RWPE2 (cell line): ENCODE measurements at regions not wholly inside any gene's neighbourhood (a gene's known extent, or its start where the extent isn't known, plus 50 kb on each side); places are given as distances from the start of the nearest gene placed in this dataset.

Experiments
- ATAC-seq: fragments of 200-7000 bp; cut with Tn5 transposase; 3 replicates; pipeline ENCODE4 v1.9.1; 2021; ENCODE audit warnings: low read depth
- DNase-seq: peaks from one replicate; pipeline ENCODE4 v3.0.0-alpha.2; 2020; ENCODE audit warnings: low spot score
- H3K27ac ChIP-seq: fragments of 450-650 bp; 2 replicates; pipeline ENCODE4 v1.5.1; 2017; ENCODE audit warnings: mild to moderate bottlenecking; ENCODE audit not compliant: poor library complexity, severe bottlenecking
- H3K27me3 ChIP-seq: fragments of 250-450 bp; sonication (Bioruptor Pico); 2 replicates; pipeline ENCODE4 v1.5.1; 2021; ENCODE audit warnings: mild to moderate bottlenecking, moderate library complexity; ENCODE audit not compliant: insufficient read depth, poor library complexity, severe bottlenecking
- H3K36me3 ChIP-seq: fragments of 250-450 bp; sonication (Bioruptor Pico); 2 replicates; pipeline ENCODE4 v1.5.1; 2020; ENCODE audit warnings: low read depth, mild to moderate bottlenecking, moderate library complexity
- H3K4me1 ChIP-seq: fragments of 250-450 bp; sonication (Bioruptor Pico); 2 replicates; pipeline ENCODE4 v1.5.1; 2021; ENCODE audit warnings: mild to moderate bottlenecking, moderate library complexity; ENCODE audit not compliant: insufficient read depth, poor library complexity, severe bottlenecking
- H3K4me3 ChIP-seq: fragments of 250-450 bp; sonication (Bioruptor Pico); 2 replicates; pipeline ENCODE4 v1.5.1; 2021; ENCODE audit warnings: mild to moderate bottlenecking, moderate library complexity; ENCODE audit not compliant: severe bottlenecking
- H3K9me3 ChIP-seq: fragments of 250-450 bp; sonication (Bioruptor Pico); 2 replicates; pipeline ENCODE4 v1.5.1; 2021; ENCODE audit warnings: mild to moderate bottlenecking, moderate library complexity; ENCODE audit not compliant: severe bottlenecking
- TF ChIP-seq, protein P1 (sequence below): fragments of 450-650 bp; IDR thresholded peaks from one replicate; pipeline ENCODE4 v1.5.1; 2017; ENCODE audit warnings: mild to moderate bottlenecking, moderate library complexity; ENCODE audit not compliant: poor library complexity, severe bottlenecking

DNA sequence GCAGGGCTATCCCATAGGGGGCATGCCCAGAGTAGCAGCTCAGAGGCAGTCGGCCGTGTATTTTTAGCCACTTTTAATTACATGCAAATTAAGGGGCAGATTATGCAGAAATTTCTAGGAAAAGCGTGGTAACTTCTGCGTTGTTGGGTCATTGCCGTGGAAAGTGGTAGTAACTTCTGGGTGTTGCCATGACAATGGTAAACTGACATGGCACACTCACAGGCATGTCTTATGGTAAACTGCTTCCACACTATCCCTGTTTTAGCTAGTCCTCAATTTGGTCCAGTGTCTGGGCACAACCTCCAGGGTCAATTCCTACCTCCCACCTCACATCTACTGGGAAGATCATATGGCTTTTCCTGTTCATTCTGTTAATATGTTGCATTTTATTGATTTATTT, 428.9 kb upstream of the FANCL start:
- no peaks in the 10 kb centered on the region for H3K27me3 ChIP-seq
- H3K27ac ChIP-seq = no peak overlapping the region
- no peak overlapping the region for H3K4me3 ChIP-seq
- H3K36me3 ChIP-seq = no peaks in the 10 kb centered on the region
- no peak for DNase-seq
- TF ChIP-seq, protein P1, sequence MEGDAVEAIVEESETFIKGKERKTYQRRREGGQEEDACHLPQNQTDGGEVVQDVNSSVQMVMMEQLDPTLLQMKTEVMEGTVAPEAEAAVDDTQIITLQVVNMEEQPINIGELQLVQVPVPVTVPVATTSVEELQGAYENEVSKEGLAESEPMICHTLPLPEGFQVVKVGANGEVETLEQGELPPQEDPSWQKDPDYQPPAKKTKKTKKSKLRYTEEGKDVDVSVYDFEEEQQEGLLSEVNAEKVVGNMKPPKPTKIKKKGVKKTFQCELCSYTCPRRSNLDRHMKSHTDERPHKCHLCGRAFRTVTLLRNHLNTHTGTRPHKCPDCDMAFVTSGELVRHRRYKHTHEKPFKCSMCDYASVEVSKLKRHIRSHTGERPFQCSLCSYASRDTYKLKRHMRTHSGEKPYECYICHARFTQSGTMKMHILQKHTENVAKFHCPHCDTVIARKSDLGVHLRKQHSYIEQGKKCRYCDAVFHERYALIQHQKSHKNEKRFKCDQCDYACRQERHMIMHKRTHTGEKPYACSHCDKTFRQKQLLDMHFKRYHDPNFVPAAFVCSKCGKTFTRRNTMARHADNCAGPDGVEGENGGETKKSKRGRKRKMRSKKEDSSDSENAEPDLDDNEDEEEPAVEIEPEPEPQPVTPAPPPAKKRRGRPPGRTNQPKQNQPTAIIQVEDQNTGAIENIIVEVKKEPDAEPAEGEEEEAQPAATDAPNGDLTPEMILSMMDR = no peak
- ATAC-seq = no peak
- H3K4me1 ChIP-seq = no peaks in the 10 kb centered on the region
- no peaks in the 10 kb centered on the region for H3K9me3 ChIP-seq

GRCh38 chr2:58667137-58667774, 426.1 kb upstream of the FANCL start:
- no peaks in the 10 kb centered on the region for H3K36me3 ChIP-seq
- H3K27me3 ChIP-seq = no peaks in the 10 kb centered on the region
- no peaks in the 10 kb centered on the region for H3K9me3 ChIP-seq
- no peak for DNase-seq
- H3K27ac ChIP-seq = no peak overlapping the region
- TF ChIP-seq, protein P1 = no peak
- no peak for ATAC-seq
- no peak overlapping the region for H3K4me3 ChIP-seq
- no peaks in the 10 kb centered on the region for H3K4me1 ChIP-seq

DNA sequence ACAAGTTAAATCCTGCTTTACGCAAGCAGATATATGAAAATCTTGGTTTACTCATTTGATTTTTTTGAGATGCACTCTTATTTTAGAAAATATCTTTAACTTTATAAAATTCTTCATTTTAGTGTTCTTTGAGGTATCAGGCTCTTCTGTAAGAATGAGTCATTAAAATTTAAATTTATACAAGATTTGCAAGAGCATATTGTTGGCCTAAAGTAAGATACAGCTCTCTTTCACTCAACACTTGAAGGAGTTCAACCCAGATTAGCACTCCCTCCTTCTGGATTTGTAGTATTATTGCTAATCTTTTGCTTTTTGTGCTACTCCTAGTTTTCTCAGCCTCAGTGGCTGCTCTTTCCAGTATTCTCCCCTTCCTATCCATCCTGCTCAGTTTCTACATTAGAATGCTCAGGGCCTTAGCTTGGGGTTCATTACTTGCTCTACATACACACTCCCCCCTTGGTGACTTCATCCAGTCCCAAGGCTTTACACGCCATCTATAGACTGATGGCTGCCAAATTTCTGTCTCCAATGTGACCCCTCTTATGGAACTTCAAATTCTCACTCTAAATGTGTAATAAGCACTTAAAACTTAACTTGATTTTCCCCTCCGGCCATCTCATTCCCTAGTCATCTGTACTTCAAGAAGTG, 425.3 kb upstream of the FANCL start:
- no peak overlapping the region for H3K4me3 ChIP-seq
- DNase-seq (no peak), ATAC-seq (no peak)
- TF ChIP-seq, protein P1 = no peak
- H3K27me3 ChIP-seq = no peaks in the 10 kb centered on the region
- no peaks in the 10 kb centered on the region for H3K36me3 ChIP-seq
- H3K27ac ChIP-seq = no peak overlapping the region
- H3K9me3 ChIP-seq = no peaks in the 10 kb centered on the region
- no peaks in the 10 kb centered on the region for H3K4me1 ChIP-seq

DNA sequence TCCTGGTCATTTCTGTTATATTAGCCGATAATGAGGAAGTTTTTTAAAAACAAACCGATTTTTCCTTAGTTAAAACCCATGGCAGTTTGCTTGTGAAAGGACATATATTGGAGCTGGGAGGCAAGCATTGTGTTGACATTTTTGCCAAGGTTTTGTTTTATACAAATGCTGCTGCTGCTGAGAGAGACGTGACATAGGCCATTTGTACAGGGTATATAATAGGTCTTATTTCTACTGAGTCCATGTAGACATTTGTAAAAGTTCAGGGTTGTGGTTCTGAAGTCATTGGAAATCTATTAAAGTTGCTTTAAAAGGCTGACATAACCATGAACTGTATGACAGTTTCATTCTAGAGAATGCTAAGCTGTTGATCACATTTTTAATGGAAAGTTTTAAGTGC, 424.0 kb upstream of the FANCL start:
- Histone ChIP-seq H3K9me3 (no peaks in the 10 kb centered on the region), H3K36me3 (no peaks in the 10 kb centered on the region), H3K27me3 (no peaks in the 10 kb centered on the region), H3K27ac (no peak overlapping the region), H3K4me1 (no peaks in the 10 kb centered on the region), H3K4me3 (no peak overlapping the region)
- ATAC-seq (no peak), DNase-seq (no peak)
- TF ChIP-seq, protein P1 = no peak

GRCh38 chr2:58664523-58665151, 423.5 kb upstream of the FANCL start:
- H3K4me1 ChIP-seq = no peaks in the 10 kb centered on the region
- no peak for ATAC-seq
- no peak for DNase-seq
- H3K4me3 ChIP-seq = no peak overlapping the region
- H3K27ac ChIP-seq = no peak overlapping the region
- no peaks in the 10 kb centered on the region for H3K27me3 ChIP-seq
- no peaks in the 10 kb centered on the region for H3K36me3 ChIP-seq
- H3K9me3 ChIP-seq = no peaks in the 10 kb centered on the region
- TF ChIP-seq, protein P1 = no peak
